Activated CD4-positive, alpha-beta memory T cell treated with anti-CD3 and anti-CD28 coated beads, Interleukin-2, amount 10 ng/mL, durations not matched to agents 7 days and 5 days (primary cell): ENCODE measurements at regions not wholly inside any gene's neighbourhood (a gene's known extent, or its start where the extent isn't known, plus 50 kb on each side); places are given as distances from the start of the nearest gene placed in this dataset.

ENCODE experiments used
- CTCF ChIA-PET: fragments of 350-600 bp; sonication (Branson Sonifier 250); formaldehyde crosslinking; loops from one replicate; lab custom pipeline; 2021; ENCODE audit warnings: antibody characterized with exemption, inconsistent platforms; lab: Charles Lee
- POLR2A ChIA-PET: fragments of 350-600 bp; sonication (Branson Sonifier 250); formaldehyde crosslinking; loops from one replicate; lab custom pipeline; 2021; ENCODE audit warnings: antibody characterized with exemption; lab: Charles Lee
- DNase-seq: peaks from one replicate; pipeline ENCODE4 v3.0.0-alpha.2; 2020
- H3K27ac Mint-ChIP-seq: one replicate; pipeline ENCODE4 v1.8.0; 2021; ENCODE audit warnings: mild to moderate bottlenecking, mixed read lengths
- H3K27me3 Mint-ChIP-seq: one replicate; pipeline ENCODE4 v1.8.0; 2021; ENCODE audit warnings: mixed read lengths
- H3K36me3 Mint-ChIP-seq: one replicate; pipeline ENCODE4 v1.8.0; 2021; ENCODE audit warnings: low read depth, mixed read lengths
- H3K4me1 Mint-ChIP-seq: one replicate; pipeline ENCODE4 v1.8.0; 2021; ENCODE audit warnings: mixed read lengths
- H3K4me3 Mint-ChIP-seq: one replicate; pipeline ENCODE4 v1.8.0; 2021; ENCODE audit warnings: mild to moderate bottlenecking, mixed read lengths
- H3K9me3 Mint-ChIP-seq: one replicate; pipeline ENCODE4 v1.8.0; 2021; ENCODE audit warnings: mixed read lengths

DNA sequence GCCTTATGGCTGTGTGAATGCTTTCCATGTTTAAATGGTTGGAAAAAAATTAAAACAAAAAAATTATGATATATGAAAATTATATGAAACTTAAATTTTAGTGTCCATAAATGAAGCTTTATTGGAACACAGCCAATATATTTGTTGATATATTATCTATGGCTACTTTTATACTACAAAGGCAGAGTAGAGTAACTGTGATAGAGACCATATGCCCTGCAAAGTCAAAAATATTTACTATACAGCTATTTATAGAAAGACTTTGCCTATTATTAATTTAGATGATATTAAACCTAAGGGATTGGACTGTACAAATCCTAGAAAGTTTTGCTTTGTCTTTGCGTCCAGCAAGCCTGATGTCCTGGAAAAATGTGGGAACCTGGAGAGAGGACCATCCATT is 518.3 kb upstream of the JAG1 start:
- H3K36me3 Mint-ChIP-seq = no peaks in the 10 kb centered on the region
- CTCF ChIA-PET = no interaction called here
- no peak overlapping the region for H3K4me3 Mint-ChIP-seq
- no peak overlapping the region for H3K27ac Mint-ChIP-seq
- no peak for DNase-seq
- no peaks in the 10 kb centered on the region for H3K4me1 Mint-ChIP-seq
- no peaks in the 10 kb centered on the region for H3K9me3 Mint-ChIP-seq
- no peaks in the 10 kb centered on the region for H3K27me3 Mint-ChIP-seq
- POLR2A ChIA-PET = no interaction called here

DNA sequence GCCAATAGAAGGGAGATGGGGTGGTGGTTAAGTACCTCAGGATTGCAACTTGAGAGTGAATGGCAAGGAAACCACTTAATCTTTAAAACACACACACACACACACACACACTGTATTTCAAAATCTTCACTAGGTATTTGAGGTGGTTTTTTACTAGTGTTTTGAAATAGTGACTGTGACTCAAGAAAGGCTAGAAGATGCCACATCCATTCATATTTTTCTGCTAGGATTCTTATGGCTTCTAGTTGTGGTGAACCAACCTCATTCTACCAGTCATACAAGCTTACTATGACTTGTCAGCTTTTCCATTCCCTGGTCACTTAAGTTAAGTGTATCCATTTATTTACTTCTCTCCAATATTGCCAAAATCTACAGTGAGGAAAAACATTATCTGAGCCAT is 519.4 kb upstream of the JAG1 start:
- Mint-ChIP-seq H3K27me3 (no peaks in the 10 kb centered on the region), H3K4me1 (no peaks in the 10 kb centered on the region), H3K4me3 (no peak overlapping the region), H3K27ac (no peak overlapping the region), H3K36me3 (no peaks in the 10 kb centered on the region), H3K9me3 (no peaks in the 10 kb centered on the region)
- ChIA-PET CTCF (no interaction called here), POLR2A (no interaction called here)
- no peak for DNase-seq

DNA sequence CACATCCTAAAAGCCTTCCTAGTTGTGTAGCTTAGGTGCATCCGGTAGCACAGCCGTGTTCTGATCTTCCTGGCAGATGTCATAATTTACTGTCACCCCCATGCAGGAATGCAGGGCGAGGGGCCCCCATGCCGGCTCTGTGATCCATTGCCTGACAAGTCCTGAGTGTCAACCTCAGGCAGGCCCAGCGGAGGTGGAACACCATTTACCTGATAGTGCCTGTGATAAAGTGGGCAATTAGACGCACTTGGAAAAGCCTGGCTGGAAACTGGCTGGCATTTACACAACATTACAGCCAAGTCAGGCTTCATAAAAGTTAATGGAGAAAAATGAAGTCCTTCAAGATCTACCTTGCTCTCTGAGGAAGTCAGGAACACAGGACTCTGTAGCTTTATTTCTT is 521.4 kb upstream of the JAG1 start:
- no peak for DNase-seq
- H3K36me3 Mint-ChIP-seq = no peaks in the 10 kb centered on the region
- no peaks in the 10 kb centered on the region for H3K9me3 Mint-ChIP-seq
- H3K27ac Mint-ChIP-seq = no peak overlapping the region
- no peaks in the 10 kb centered on the region for H3K4me1 Mint-ChIP-seq
- CTCF ChIA-PET = no interaction called here
- POLR2A ChIA-PET = no interaction called here
- no peaks in the 10 kb centered on the region for H3K27me3 Mint-ChIP-seq
- no peak overlapping the region for H3K4me3 Mint-ChIP-seq

DNA sequence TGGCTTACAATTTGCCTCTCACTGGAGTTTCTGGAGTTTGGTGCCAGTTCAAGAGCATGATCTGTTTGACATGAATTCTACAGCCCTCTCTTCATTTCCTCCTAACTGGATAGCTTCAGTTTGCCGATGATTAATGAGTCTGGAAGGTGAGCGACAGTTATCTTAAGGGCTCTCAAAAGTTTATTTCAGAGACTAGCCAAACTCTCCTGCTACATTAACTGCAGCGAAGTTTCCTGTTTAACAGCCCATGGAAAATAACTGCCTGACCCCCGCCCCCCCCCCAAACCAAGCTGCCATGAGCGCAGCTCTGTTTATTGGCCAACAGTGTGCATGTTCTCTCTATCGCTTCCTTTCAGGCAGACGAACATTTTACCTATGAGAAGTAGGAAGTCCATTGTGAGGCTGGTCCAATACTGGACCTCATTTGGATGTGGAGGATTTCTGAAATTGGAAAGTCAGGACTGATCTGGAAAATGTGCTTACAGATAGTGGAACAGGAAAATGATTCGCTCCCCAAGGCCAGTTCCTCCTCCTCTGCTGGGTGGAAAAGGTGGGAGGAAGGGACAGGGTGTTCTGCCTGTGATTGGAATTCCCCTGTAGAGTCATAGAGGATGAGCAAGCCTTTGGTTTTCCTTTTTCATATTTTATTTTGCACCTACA is 522.2 kb upstream of the JAG1 start:
- CTCF ChIA-PET = no interaction called here
- no peaks in the 10 kb centered on the region for H3K27me3 Mint-ChIP-seq

DNA sequence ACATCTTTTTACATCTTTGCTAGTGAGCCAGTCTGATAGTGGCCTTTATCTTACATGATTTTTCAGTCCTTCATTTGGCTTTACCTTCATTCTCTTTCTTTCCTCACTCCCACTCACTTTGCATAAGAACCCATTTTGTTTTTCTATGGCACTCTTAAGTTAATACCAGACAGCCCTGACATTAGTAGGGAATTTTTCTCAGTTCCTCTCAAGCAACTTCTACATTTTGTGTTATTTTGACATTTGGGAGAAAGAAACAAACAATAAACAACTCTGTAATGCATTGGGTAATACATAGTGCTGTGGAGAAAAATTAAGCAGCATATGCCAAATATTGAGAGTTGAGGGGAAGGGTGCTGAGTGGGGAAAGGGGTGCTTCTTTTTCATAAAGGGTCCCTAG is 524.1 kb upstream of the JAG1 start:
- no peaks in the 10 kb centered on the region for H3K36me3 Mint-ChIP-seq
- no peak overlapping the region for H3K27ac Mint-ChIP-seq
- no peaks in the 10 kb centered on the region for H3K27me3 Mint-ChIP-seq
- no peaks in the 10 kb centered on the region for H3K9me3 Mint-ChIP-seq
- ChIA-PET CTCF (no interaction called here), POLR2A (no interaction called here)
- H3K4me1 Mint-ChIP-seq = no peaks in the 10 kb centered on the region
- DNase-seq = no peak
- no peak overlapping the region for H3K4me3 Mint-ChIP-seq

More for the DNA sequence above, 522.2 kb upstream of the JAG1 start:
- H3K4me3 Mint-ChIP-seq = no peak overlapping the region
- DNase-seq = no peak
- POLR2A ChIA-PET = no interaction called here
- no peaks in the 10 kb centered on the region for H3K9me3 Mint-ChIP-seq
- H3K4me1 Mint-ChIP-seq = no peaks in the 10 kb centered on the region
- no peak overlapping the region for H3K27ac Mint-ChIP-seq
- H3K36me3 Mint-ChIP-seq = no peaks in the 10 kb centered on the region

DNA sequence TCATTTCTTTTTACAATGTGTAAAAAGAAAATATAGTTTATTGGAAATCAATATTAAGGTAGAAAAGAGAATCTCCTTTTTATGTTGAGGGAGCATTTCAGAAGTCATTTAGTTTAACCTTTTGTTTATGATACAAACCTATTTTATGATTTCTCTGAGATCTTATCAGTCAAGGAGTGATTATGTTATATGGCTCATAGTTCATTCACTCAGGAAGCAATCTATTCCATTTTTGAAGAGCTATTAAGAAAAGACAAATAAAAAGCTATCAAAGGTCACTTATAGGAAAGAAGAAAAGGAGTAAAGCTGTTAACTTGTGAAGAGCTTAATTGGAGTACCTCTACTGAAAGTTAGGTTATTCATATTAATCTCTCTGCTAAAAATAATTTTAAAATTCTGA is 526.6 kb upstream of the JAG1 start:
- no peak overlapping the region for H3K27ac Mint-ChIP-seq
- DNase-seq = no peak
- no peaks in the 10 kb centered on the region for H3K27me3 Mint-ChIP-seq
- no peak overlapping the region for H3K4me3 Mint-ChIP-seq
- H3K4me1 Mint-ChIP-seq = no peaks in the 10 kb centered on the region
- no peaks in the 10 kb centered on the region for H3K36me3 Mint-ChIP-seq
- H3K9me3 Mint-ChIP-seq = no peaks in the 10 kb centered on the region
- ChIA-PET POLR2A (no interaction called here), CTCF (no interaction called here)

DNA sequence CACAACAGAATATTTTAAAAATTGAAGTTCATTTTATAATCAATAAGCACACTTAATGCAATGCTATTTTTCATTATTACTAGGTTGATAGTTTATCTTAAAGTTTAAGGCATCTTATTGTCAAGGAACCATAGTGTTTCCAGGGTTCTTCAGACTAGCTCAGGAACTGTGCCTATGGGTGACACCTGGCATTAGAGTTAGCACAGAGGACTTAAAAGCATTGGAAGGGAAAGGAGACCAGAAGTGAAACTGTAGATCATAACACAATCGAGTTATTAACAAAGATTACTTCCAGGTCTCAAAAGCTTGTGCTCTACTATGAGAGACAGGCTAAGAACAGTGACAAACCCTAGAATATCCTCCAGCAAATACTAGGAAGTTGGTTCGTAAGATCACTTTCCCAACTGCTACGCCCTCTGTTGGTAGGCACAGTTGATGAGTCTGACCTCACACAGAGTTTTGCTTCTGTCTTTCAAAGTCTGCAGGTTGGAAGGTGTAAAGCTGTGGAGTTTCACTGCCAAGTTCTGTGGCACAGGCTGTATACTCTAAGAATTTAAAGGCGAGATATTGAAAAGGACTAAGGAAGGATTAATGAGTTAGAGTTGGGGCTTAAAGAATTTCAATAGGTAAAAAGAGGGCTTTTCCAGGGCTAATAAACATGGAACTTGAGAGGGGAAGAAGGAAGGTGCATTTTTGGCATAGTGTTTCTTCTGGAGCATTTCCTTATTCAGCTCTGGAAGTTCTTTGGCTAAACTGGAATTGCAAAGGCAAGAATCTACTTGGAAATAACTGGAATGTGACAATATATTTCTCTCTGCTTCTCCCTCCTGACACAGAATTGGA is 531.3 kb upstream of the JAG1 start:
- H3K4me3 Mint-ChIP-seq = no peak overlapping the region
- DNase-seq = no peak
- POLR2A ChIA-PET = no interaction called here
- CTCF ChIA-PET = no interaction called here
- H3K4me1 Mint-ChIP-seq = no peaks in the 10 kb centered on the region
- no peaks in the 10 kb centered on the region for H3K27me3 Mint-ChIP-seq
- no peaks in the 10 kb centered on the region for H3K36me3 Mint-ChIP-seq
- no peaks in the 10 kb centered on the region for H3K9me3 Mint-ChIP-seq
- no peak overlapping the region for H3K27ac Mint-ChIP-seq

DNA sequence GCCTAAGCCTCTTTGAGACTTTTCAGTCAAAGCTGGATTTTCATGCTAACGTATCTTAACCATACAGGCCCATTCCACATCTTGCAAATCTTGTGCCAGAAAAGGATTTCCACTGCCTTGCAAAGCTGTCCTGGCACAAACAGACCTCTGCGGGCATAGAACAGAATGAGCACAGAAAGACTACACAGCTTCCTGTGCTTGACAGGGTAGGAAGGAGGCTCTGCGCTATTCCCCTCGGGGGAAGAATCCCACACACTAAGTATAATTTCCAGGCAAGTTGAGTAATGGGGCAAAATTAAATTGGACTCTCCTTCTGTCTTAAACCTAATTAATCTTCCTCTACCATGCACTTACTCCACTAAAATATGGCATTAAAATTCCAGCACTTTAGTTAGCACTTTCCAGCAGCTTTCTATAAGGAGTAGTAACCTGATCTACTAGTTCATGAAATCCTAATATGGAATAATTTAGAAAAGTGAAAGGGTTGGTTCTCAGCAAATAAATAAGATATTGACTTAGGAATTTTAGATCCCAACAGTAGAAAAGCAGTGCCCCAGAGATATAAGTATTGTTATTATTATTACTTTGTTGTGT is 532.1 kb upstream of the JAG1 start:
- ChIA-PET CTCF (no interaction called here), POLR2A (no interaction called here)
- H3K36me3 Mint-ChIP-seq = no peaks in the 10 kb centered on the region
- H3K9me3 Mint-ChIP-seq = no peaks in the 10 kb centered on the region
- no peaks in the 10 kb centered on the region for H3K4me1 Mint-ChIP-seq
- H3K27ac Mint-ChIP-seq = no peak overlapping the region
- H3K27me3 Mint-ChIP-seq = no peaks in the 10 kb centered on the region
- H3K4me3 Mint-ChIP-seq = no peak overlapping the region
- DNase-seq = no peak

DNA sequence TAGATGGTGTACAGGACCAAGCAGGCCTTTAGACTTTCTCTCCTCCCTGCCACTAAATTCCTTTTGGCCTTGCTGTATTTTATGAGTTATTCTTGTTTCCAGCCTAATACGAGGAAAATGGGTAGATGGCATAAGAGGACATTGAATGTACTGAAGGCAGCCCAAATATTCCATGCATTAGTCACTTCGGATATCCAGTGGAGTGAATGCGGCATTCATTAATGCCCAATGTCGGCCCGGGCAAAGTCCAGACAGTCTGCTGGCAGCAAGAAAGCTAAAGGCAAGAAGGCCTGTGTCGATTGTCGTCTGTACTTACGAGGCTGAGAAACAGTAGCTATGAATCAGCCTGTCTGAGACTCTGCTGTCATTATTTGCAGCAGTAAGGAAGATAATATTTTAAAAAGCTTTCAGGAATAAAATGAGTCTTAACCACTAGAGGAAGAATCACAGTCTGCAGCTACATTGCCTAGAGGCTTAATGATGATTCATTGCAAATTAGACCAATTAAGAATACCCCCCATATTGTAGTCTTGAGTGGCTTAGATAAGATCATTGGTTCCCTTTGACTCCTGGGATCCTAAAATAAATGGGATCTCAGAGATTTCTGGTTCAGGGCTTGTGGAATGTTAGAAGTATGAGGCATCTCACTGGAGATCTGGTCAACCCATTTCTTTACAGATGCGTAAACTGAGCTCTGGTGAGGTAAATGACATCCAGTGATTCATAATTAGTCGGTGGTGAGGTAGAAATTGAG is 534.1 kb upstream of the JAG1 start:
- no peak overlapping the region for H3K27ac Mint-ChIP-seq
- H3K4me1 Mint-ChIP-seq = no peaks in the 10 kb centered on the region
- no peak overlapping the region for H3K4me3 Mint-ChIP-seq
- ChIA-PET POLR2A (no interaction called here), CTCF (no interaction called here)
- no peaks in the 10 kb centered on the region for H3K36me3 Mint-ChIP-seq
- no peaks in the 10 kb centered on the region for H3K27me3 Mint-ChIP-seq
- H3K9me3 Mint-ChIP-seq = no peaks in the 10 kb centered on the region
- DNase-seq = no peak

DNA sequence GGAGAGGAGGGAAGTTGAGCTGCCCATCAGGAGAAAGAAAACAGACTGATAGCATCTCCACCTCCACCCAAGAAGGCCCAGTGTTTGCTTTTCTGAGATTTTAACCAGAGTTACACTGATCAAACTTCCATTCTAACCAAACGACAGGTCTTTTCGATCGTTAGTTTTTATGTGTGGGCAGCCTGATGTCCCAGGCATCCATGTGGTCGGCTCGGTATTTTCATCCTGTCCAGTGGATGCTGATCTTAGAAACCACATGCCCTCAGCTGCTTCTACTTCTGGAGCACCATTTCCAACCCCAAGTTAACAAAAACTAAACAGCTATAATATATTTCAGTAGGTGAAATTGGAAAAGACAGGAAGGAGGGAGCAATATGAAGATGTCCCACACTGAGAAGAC is 536.8 kb upstream of the JAG1 start:
- no peaks in the 10 kb centered on the region for H3K27me3 Mint-ChIP-seq
- ChIA-PET POLR2A (no interaction called here), CTCF (no interaction called here)
- H3K27ac Mint-ChIP-seq = no peak overlapping the region
- H3K4me1 Mint-ChIP-seq = no peaks in the 10 kb centered on the region
- H3K36me3 Mint-ChIP-seq = no peaks in the 10 kb centered on the region
- H3K4me3 Mint-ChIP-seq = no peak overlapping the region
- H3K9me3 Mint-ChIP-seq = no peaks in the 10 kb centered on the region
- DNase-seq = no peak

DNA sequence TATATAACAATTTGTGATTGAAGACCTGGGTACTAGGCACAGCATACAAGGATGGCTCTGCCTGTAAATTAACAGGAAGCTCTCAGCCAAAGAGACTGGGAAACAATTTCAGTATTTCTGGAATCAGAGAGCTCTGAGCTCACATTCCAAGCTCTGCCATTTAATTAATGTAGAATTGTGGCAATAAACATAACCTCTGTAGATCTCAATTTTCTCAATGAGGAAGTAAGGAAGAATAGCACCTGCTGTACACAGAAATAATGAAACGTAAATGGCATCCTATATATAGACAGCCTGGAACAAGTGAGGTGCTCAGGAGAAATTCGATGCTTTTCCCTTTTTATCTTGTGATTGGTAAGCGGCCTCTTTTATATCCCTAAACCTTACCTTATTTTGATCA is 538.5 kb upstream of the JAG1 start:
- H3K27me3 Mint-ChIP-seq = no peaks in the 10 kb centered on the region
- no peaks in the 10 kb centered on the region for H3K4me1 Mint-ChIP-seq
- no peaks in the 10 kb centered on the region for H3K9me3 Mint-ChIP-seq
- ChIA-PET POLR2A (no interaction called here), CTCF (no interaction called here)
- no peaks in the 10 kb centered on the region for H3K36me3 Mint-ChIP-seq
- H3K27ac Mint-ChIP-seq = no peak overlapping the region
- no peak for DNase-seq
- no peak overlapping the region for H3K4me3 Mint-ChIP-seq

DNA sequence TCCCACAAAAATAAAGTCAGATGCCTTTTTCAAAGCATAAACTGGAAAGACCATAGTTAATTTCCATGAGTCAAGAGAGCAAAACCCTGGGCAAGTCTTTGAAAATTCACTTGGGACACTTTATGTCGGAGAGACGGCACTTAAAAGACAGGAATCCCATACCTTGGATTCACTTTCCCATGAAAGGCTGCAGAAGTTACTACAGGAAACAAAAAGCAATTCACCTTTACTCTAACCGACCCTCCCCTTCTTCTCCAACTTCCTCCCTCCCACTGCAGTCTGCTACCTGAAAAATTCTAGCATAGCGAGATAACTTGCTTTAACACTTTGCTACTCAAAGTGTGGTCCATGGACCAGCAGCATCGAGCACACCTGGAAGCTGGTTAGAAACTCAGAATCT is 539.1 kb upstream of the JAG1 start:
- CTCF ChIA-PET = no interaction called here
- Mint-ChIP-seq H3K27ac (no peak overlapping the region), H3K4me1 (no peaks in the 10 kb centered on the region), H3K27me3 (no peaks in the 10 kb centered on the region), H3K36me3 (no peaks in the 10 kb centered on the region), H3K9me3 (no peaks in the 10 kb centered on the region), H3K4me3 (no peak overlapping the region)
- POLR2A ChIA-PET = no interaction called here
- no peak for DNase-seq

DNA sequence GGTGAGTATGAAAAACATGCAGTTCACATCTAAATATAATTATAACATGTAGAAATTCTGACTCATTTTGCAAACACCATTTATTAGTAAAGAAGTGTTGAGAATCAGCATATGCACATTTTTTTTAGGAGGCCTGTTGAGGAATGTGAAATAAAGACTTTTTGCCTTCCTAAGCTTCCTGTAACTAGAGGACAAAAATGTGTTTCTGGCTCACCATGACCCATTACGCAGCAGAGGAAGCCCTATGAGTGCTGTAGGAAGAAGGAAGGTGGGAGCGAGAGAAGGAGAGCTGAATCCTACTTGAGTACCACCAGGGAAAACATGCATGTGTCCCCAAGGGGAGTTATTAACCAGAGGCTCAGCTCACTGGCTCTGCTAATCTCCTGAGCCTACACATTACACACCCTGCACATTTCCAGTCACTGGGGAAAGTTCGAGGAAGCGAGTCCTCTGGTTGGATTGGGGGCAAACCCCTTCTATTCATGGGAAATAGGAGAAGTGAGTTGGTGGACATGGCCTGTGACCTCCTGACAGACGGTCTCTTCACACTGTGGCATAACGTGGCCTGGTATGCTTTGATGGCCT is 540.5 kb upstream of the JAG1 start:
- CTCF ChIA-PET = no interaction called here
- H3K27ac Mint-ChIP-seq = no peak overlapping the region
- H3K36me3 Mint-ChIP-seq = no peaks in the 10 kb centered on the region
- no peak for DNase-seq
- H3K4me3 Mint-ChIP-seq = no peak overlapping the region
- H3K4me1 Mint-ChIP-seq = no peaks in the 10 kb centered on the region
- POLR2A ChIA-PET = no interaction called here
- no peaks in the 10 kb centered on the region for H3K27me3 Mint-ChIP-seq
- H3K9me3 Mint-ChIP-seq = no peaks in the 10 kb centered on the region
